GM12864 (cell line): ENCODE measurements at regions not wholly inside any gene's neighbourhood (a gene's known extent, or its start where the extent isn't known, plus 50 kb on each side); places are given as distances from the start of the nearest gene placed in this dataset.
"Not testable (repeated sequence)": the region's sequence is repeated elsewhere in the genome, so short reads cannot be mapped to it uniquely, and the experiment has no call there.

Source experiments
- DNase-seq: peaks from one replicate; pipeline ENCODE4 v3.0.0-alpha.2; 2011; ENCODE audit warnings: low read depth
- H3K4me3 ChIP-seq: 2 replicates; pipeline ENCODE4 v1.5.1; 2011; ENCODE audit warnings: mild to moderate bottlenecking, low read depth, low read length, control low read depth
- TF ChIP-seq, protein P1 (sequence below): IDR thresholded peaks from 2 replicates; pipeline ENCODE4 v1.5.1; 2011; ENCODE audit warnings: low read depth, mild to moderate bottlenecking, moderate library complexity, low read length, control low read depth, inconsistent platforms; ENCODE audit errors: missing control alignments

- TF ChIP-seq, protein P1, sequence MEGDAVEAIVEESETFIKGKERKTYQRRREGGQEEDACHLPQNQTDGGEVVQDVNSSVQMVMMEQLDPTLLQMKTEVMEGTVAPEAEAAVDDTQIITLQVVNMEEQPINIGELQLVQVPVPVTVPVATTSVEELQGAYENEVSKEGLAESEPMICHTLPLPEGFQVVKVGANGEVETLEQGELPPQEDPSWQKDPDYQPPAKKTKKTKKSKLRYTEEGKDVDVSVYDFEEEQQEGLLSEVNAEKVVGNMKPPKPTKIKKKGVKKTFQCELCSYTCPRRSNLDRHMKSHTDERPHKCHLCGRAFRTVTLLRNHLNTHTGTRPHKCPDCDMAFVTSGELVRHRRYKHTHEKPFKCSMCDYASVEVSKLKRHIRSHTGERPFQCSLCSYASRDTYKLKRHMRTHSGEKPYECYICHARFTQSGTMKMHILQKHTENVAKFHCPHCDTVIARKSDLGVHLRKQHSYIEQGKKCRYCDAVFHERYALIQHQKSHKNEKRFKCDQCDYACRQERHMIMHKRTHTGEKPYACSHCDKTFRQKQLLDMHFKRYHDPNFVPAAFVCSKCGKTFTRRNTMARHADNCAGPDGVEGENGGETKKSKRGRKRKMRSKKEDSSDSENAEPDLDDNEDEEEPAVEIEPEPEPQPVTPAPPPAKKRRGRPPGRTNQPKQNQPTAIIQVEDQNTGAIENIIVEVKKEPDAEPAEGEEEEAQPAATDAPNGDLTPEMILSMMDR = no peak
- DNase-seq = no peak
- no peak overlapping the region for H3K4me3 ChIP-seq
Measured at GRCh38 chrX:131394384-131394783, 105.3 kb upstream of the IGSF1 start.

DNA sequence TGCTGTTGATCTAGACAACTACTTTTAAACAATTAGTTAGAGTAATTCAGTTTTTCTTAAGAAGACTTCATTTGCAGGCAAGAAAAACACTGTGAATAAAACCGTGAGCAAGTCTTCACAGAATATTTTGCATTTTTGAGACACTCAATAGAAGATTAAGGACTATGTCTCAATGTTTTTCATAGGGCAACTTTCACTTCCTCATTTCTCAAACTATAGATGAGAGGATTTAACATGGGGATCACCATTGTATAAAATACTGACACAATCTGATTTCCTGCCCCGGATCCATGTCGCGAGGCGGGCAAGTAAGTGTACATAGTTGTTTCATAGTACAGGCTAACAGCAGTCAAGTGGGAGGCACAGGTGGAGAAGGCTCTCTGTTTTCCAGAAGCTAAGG, 108.8 kb upstream of the IGSF1 start:
- TF ChIP-seq, protein P1 = no peak
- no peak for DNase-seq

DNA sequence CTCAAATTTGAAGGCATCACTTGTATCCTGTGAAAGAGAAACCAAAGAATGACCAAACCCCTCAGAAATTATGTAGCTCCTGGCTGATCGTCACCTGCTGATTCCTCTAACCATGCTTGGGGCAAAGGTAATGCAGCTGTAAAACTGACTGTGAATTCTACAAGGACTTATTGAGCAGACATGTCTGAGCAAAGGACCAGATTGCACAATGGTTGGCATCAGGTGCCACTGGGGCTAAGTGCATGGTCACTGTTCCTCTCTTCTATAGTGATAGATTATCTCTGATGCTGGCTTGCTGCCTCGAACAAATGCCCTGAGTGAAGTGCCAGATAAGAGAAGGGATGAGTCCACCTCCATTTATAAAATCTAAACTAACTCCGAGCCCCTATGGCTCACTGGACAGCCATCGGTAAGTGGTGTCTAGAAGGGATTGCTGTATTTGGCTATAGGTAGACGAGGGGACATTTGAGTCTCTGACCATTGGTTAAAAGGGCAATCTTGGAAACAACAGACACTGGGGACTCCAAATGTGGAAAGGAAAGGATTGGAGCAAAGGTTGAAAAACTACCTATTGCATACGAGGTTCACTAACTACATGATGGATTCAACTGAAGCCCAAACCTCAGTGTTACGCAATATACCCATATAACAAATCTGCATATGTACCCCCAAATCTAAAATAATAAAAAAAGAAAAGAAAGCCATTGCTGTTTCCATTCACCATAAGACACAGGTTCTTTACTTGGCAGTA, 110.7 kb upstream of the IGSF1 start:
- H3K4me3 ChIP-seq = no peak overlapping the region
- DNase-seq = no peak
- TF ChIP-seq, protein P1 = no peak

More for the DNA sequence above, 108.8 kb upstream of the IGSF1 start:
- H3K4me3 ChIP-seq = no peak overlapping the region

DNA sequence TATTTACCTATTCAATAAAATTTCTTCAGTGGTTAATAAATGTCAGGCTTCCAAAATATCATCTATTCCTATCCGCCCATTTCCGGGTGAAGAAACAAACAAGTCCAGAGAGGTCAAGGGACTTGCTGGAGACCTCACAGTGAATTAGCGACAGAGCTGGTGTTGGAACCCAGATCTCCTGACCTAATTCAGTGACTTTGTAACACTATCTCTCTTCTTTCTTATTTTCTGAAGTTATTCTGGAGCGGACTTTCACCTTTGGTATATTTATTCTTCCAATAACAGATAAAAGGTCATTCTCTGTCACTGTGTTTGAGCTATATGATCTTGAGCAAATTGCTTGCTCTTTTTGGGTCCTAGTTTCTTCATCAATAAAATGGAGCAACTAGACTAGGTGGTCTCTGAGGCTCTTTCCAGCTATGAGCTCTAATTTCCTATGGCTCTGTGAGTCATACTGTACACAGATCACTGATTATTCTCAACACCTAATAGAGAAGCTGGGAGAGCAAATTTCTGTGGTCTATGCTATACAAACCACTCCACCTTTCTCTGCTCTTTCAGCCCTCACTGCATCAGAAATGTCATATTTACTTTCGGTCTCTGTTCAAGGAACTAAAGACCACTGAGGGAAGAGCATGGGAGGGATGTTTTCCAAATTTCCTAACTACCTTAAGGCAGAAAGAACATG, 113.2 kb upstream of the IGSF1 start:
- DNase-seq = no peak
- H3K4me3 ChIP-seq = no peak overlapping the region
- TF ChIP-seq, protein P1 = no peak

- H3K4me3 ChIP-seq = no peak overlapping the region
- TF ChIP-seq, protein P1 = peak; percentile 25
- no peak for DNase-seq
Measured at GRCh38 chrX:131405497-131405896, 116.4 kb upstream of the IGSF1 start.

DNA sequence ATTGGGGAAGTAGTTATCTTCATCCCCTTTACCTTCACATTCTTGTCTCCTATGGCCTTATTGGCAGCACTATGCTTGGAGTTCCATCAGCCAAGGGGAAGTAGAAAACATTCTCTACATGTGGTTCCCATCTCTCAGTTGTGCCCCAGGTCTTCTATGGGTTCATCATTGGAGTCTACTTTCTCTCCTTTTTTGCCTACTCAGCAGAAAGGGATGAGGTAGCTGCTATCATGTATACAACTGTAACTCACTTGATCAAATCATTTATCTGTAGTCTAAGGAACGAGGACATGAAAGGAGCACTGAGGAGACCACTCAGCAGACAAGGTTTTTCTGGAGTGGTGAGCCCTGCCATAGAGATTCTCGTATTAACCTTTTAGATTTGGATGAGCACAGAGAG, 119.0 kb upstream of the OR13H1 start:
- no peak overlapping the region for H3K4me3 ChIP-seq
- DNase-seq = no peak
- TF ChIP-seq, protein P1 = no peak

- not testable (repeated sequence) for DNase-seq, H3K4me3 ChIP-seq
Measured at GRCh38 chrX:131430465-131430864, 113.4 kb upstream of the OR13H1 start.
